GM21423 (cell line): ENCODE measurements at regions not wholly inside any gene's neighbourhood (a gene's known extent, or its start where the extent isn't known, plus 50 kb on each side); places are given as distances from the start of the nearest gene placed in this dataset.

Source experiments
- ATAC-seq: cut with Tn5 transposase; IDR thresholded peaks from one replicate; pipeline ENCODE4 v1.9.1; 2021; ENCODE audit warnings: mild to moderate bottlenecking, moderate library complexity; ENCODE audit not compliant: unreplicated experiment

DNA sequence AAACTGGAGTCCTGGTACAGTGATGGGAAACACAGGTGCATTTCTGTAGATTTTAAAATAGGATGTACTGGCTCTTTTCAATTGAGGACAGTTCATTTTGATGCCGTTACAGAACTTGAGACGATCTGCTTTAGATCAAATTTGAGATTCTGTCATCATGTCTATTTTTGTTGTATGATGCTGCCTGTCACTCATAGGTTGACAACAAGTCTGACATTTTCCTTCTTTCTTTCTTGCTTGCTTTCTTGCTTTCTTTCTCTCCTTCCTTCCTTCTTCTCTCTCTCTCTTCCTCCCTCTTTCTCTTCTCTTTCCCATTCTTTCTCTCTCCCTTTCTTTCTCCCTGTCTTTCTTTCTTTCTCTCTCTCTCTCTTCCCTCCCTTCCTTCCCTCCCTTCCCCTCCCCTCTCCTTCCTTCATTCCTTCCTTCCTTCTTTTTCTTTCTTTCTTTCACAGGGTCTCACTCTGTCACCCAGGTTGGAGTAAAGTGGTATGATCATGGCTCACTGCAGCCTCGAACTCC is 152.6 kb upstream of the SGK1 start:
- ATAC-seq: no peak

DNA sequence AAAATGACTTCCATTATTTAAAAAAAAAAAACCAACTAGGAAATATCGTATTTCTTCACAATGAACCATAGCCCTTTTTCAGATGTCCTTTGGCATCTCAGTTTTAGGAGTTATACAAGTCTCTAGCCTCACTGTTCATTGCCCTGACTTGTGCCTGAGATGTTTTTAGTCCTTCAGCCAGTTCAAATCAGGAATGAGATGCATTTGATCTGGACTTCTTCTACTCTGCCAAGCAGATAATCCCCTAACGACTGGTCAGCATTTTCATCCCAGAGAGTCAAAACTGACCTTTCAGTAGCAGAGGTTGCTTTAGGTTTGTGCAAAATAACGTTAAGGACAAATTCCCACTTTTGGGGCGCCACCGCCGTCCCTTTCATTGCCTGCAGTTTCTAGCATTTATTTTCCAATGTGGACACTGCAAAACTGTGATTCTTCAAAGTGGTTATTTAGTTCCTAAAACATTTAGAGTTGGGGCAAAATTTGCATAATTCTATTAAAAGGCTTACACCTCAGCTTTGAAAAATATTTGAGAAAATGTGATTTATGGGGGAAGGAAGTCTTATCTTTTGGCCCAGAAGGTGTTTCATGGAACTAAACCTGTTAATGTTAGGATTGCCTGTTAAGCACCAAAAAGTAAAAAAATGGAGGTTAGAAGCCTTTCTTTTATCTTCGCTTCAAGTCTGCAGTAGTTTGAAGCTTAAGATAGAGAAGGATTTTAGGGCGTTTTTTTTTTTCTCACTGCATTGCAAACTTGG is 152.0 kb upstream of the SGK1 start:
- no peak for ATAC-seq

DNA sequence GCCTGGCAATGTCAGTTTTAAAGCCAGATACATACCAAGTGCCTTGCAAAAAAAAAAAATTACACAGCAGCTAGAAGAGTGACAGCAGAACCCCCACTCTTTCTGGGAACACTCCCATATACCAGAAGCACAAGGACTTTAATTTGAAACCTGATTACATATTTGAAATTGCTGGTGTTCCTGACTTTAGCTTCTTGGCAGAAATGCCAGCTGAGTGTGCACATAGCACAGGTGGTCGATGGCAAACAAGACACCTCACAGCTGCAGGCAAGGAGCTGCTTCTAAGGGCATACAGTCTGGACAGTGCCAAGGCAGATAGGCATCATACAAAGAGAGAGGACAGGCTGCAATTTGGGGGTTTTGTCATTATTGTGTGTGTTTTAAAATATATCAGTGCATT is 150.7 kb upstream of the SGK1 start:
- ATAC-seq: no peak

DNA sequence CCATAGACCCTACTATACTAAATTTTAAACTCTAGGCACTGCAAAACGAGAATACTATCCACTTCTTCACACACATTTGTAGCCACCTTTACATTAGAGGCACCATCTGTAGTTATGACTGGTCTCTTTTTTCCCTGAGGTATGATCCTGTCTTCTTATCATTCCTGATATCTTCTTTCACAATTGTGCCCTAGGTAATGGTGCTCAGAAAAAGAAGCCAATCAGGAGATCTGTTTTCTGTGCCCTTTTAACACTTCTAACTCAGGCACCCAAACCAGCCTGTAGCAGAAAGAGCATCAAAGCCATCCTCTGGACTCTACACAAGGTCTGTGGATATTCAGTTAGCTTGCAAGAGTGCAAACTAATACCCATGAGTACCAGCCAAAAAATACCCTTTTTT is 149.7 kb upstream of the SGK1 start:
- no peak for ATAC-seq

DNA sequence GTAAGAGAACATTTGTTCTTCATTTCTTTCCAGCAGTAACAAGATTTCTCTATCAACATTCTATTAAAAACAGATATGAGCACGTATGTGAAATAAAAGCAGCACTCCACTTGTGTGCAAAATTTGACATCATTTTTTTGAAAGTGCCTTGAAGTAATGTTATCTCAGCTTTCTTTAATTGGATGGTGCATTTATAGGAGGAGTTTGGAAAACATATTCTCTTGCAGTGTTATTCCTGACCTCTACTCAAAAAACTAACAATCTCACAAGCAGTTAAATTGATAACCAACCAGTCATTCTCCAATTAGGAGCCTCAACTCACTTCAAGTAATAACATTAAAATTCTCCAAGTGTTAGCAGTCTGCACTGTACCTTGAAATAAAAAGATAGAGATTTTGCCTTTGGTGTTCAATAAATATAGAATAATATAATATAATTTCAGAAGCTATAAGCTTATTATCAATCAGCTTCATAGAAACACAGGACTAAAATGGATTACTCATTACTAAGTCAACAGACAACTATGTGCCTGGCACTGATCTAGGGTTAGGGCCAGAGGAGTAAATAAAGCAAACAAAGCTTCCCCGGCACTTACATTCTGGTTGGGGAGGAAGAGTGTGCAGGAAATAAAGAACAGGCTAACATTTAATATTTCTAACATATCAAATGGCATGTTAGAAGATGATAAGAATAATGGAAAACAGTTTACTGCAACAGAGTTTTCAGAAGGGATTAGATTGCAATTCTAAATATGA is 149.0 kb upstream of the SGK1 start:
- no peak for ATAC-seq

DNA sequence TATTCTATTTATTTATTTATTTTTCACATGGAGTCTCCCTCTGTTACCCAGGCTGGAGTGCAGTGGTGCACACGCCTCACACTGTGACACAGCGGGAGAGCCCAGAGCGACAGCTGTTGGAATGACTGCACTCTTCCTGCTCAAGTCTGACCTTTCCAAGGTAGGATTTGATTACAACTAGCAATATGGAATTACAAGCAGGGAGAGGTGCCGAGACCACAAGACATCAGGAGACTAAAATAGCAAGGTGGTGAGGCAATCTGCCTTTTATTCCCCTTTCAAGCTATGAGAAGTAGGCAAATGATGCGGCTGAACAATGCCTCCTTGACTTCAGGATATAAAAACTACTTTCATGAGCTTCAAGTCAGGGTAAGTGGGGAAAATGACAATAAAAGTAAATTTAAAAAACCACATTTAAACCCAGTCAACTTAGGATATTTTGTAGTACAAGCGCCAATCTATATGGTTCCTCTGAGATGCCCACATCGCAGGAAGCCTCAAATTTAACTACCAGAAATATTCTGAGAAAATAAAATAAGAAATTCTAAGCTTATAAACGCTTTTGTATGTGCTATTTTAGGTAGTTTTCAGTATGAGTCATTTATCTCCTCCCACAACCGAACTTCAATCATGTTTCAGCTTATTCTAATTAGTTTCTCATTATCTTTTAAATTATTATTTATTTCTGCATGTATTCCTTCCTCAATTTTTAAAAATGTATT is 146.9 kb upstream of the SGK1 start:
- ATAC-seq: no peak

DNA sequence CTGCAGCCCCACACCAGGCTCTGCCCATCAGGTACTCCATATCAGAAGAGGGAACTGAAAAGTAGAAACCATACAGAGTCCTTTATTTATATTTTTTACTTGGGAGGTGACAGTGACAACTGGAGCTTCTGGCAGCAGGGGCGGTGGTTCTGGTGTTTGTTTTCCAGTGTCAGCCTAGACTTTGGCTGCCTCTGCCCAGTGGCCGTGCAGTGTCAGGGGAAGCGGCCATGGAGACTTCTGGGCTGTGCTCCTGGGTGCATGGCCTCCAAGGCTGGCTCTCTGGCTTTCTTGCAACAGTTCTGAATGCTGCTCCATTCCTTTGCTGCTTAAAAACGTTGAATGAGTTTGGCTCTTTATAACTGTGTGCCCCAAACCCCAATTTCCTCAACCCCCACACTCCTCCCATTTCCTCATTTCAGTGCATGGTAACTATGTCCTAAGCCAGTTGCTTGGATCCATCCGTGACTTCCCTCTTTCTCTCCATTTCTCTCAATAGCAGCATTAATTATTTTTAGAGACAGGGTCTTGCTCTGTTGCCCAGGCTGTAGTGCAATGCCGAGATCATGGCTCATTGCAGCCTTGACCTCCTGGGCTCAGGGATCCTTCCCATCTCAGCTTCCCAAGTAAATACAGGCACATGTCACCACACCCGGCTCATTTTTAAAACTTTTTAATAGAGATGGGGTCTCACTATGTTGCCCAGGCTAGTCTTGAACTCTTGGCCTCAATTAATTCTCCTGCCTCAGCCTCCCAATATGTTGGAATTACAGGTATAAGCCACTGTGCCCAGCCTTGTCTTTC is 141.1 kb upstream of the SGK1 start:
- no peak for ATAC-seq

DNA sequence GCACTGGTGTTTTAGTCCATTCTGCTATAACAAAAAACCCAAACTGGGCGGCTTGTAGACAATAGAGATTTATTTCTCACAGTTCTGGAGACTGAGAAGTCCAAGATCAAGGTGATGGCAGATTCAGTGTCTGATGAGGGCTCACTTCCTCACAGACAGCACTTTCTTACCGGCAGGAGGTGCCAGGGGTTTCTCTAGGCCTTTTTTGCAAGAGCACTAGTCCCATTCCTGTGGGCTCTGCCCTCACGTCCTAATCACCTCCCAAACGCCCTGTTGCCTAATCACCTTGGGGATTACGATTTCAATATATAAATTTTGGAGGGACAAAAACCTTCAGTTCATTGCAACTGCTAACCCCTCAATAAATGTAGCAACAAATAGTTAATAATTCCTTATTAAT is 140.0 kb upstream of the SGK1 start:
- no peak for ATAC-seq

DNA sequence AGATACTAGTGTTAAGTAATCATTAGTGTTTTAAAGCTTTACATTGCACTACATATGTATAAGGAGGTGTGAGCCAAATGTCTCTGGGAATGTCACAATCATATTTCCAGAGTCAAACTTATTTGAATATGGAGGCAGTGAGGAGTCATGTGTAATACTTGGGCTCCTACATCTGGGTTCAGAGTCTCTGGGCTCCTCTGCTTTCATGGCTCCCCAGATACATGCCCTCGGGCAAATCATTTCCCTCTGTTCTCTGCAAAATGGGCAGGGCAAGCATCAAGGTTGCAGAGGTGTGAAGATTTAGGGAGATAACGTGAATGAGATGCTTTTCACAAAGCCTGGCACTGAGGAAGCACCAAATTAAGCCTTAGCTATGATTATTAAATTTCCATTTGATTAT is 138.3 kb upstream of the SGK1 start:
- no peak for ATAC-seq

DNA sequence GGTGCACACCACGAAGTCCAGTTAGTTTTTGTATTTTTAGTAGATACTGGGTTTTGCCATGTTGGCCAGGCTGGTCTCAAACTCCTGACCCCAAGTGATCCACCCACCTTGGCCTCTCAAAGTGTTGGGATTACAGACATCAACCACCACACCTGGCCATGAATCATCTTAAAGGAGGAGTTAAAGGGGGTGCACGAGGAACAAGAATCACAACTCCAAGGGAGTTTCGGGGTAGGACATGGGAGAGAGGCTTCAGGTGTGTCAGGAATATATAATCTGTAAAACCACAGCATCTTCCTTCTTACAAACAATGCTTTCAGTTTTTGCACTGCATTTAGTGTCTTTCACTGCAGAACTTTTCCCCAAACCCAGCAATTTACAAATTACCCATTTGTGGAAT is 137.4 kb upstream of the SGK1 start:
- no peak for ATAC-seq

DNA sequence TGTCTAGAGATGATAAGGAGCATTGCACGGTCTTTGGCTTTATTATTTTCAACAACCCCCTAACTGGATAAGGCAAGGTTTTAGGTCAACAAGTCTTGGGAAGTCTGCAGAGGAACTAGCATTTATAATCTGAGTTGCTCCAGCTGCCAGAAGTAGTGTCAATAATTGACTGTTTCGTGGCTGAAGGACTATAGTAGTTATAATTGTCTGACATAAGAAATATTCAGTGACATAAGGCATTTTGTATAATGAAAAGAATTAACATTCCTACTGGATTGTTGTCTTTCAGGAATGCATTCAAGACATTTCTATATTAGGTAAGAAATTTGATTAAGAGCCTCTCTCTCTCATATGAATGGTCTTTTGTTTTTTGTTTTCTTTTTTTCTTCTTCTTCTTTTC is 136.9 kb upstream of the SGK1 start:
- ATAC-seq: no peak

DNA sequence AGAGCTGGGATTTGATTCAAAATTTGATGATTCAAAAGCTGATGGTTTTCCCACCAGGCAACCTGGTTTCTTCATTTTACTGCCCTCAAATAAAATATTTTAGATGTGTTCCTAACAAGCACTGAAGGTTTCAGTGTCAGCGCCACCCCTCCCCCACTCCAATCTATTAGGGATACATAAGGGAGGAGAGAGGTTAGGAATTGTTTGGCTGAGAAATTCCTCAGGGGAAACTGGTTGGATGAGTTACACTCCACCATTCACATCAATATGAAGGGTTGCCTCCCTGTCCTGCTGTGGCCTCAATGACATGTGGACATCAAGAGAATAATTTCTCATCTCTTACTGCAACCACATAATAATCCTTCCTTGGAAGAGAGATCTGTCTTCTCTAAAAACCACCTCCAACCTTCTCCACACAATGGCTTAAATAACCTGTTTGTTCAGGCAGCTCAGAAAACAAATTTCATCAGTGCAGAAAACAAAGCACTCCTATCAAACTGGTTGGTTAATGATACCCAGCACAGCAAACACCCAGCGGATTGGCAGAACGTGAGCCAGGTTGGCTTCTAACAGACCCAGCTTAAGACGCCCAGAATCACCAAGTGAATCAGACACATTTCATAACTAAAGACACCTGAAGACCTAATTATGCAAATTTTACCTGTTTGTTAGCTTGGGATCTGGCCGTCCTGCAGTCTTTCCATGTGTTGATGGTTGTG is 136.0 kb upstream of the SGK1 start:
- no peak for ATAC-seq

DNA sequence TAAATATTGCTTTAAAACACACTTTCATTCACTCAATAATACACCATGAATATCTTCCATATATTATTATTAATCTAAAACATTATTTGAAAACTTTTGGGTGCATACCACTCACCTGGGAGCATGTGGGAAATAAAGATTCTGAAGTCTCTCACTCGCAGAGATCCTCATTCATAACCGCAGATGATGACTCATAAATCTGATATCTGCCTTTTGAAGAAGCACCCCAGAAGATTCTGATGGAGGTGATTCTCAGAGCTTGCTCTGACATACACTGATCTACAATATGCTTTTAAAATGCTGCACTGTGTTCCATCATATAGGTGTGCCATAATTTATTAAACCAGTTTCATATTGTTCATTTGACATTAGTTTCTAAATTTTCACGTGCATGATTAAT is 135.0 kb upstream of the SGK1 start:
- no peak for ATAC-seq

DNA sequence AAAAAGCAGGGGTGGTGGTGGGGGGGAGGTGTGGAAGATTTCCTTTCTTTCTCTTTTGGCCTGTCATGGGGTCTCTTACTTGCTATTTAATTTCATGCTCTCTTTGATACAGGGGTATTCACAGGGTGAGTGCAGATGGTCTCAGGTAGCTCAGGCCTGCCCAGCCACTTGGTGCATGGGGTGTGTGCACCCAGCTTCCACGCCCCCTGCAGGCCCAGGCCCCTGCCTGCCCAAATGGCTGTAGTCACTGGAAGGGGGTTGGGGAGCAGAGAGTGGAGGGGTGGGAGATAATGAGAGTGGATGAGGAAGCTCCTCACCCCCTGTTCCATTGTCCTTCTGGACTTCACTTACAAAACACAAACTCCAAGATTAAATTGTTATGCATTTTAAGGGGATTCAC is 133.6 kb upstream of the SGK1 start:
- no peak for ATAC-seq

DNA sequence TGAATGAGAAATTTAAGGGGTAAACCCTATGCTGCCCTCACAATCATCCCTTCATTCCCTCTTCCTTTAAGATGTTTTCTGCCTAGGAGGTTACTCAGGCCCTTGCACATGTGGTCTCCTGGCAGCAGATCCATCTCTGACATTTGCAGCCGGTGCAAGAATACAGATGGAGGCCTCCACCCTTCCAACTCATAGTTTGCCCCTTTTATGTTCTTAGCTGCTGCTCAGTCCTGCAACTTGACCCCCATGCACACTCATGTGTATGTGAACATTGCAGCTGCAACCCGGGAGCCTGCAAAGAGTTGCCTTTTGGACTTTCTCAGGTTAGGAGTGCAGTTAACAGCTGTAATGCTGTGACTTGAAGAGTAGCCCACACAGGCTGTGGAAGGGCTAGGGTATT is 131.9 kb upstream of the SGK1 start:
- no peak for ATAC-seq

DNA sequence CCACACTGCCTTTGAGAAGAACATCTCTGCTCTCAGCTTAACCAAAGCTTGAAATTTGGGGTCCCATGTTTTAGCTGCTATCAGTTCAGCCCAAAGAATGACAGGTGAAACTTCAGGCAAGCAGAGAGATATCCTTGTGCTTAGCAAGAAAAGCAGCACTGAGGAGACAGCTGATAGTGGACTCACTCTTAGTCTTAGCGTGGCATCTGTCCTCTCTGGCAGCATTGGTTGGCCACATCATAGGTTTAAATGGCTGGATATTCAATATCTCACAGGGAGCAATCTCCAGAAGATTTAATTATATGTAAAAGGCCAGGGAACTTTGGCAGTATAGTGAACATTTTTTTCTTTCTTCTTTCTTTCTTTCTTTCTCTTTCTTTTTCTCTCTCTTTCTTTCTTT is 131.1 kb upstream of the SGK1 start:
- no peak for ATAC-seq

DNA sequence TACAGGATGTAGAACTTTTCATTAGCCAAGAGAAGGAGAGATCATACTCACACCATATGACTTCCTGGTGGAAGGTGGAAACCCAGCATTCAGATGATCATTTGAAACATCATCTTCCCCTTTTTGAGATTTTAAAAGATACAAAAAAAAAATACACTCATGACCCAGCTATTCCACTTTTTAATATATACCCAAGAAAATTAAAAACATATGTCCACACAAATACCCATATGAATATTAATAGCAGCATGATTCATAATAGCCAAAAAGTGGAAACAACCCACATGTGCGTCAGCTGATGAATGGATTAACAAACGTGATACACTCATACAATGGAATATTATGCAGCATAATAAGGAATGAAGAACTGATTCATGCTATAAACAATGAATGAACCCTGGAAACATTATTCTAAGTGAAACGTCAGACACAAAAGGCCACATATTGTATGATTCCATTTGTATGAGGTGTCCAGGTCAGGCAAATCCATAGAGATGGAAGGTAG is 130.0 kb upstream of the SGK1 start:
- no peak for ATAC-seq

DNA sequence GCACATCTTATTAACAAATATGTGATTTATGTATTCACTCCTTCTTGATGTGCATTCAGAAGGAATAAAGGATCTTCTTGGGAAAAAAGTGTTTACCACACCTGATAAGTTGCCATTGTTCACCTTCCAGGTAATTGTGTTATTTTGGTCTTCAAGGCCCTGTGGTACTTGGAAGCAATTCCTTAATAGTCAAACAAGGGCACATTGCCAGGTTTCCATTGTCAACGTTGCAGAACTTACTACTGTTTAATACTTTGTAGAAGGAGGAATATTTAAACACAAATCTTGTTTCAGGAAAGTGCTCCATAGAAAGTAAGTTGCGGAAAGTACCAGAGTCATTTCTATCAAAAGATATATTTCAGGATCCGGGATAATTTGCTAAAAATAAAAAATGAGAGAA is 129.5 kb upstream of the SGK1 start:
- ATAC-seq: no peak

DNA sequence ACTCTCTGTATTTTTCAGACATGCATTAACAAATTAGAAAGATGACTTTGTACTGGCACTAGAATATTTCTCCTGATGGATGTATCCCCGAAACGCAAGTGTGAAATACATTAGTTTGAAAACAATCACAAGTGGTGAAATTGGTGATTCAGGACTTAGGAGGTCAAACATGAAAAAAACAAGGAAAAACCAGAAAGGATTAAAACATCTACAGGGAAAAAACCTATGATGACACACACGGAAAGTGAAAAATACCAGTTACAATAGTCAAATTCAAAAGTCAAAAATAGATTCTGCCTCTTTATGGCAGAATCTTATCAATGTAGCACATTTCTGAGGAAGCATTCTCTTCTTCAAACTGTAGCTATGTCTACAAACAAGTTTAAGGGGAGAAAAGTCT is 129.0 kb upstream of the SGK1 start:
- ATAC-seq: no peak

DNA sequence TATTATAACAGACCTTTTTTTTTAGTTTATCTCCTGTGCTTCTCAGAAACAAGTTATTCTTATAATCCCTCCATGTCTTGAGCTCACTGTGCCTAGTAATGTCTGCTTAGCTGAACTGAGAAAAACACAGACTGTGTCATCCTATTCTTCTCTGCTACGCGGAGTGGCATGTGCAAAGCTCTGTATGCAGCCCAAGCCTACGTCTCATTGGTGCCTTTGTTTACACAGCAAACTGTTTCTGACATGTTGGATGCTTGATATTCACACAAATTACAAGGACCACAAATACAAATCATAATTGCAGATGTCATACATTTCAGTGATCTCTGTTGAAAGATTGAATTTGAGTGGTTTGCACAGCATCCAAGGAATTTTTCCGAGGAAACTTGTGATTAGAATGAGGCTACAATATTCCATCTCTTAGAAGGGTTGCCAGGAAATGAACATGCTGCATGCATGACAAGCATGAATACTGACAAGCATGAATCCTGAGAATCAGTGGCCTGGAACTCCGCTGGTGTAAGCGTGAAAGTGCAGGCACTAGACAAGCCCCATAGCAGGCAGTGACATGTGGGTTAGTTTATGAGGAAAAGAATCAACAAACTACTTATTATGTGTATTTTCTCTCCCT is 128.4 kb upstream of the SGK1 start:
- no peak for ATAC-seq
